HEK293T (cell line): ENCODE measurements at regions not wholly inside any gene's neighbourhood (a gene's known extent, or its start where the extent isn't known, plus 50 kb on each side); places are given as distances from the start of the nearest gene placed in this dataset.

ENCODE experiments used
- CTCF ChIA-PET: fragments of 350-600 bp; formaldehyde crosslinking; extraction: SDS; loops from one replicate; lab custom pipeline; 2021; ENCODE audit warnings: antibody characterized with exemption, inconsistent platforms; lab: Yijun Ruan, JAX
- POLR2A ChIA-PET: fragments of 350-600 bp; formaldehyde crosslinking; extraction: SDS; loops from one replicate; lab custom pipeline; 2020; ENCODE audit warnings: antibody characterized with exemption, inconsistent platforms; lab: Yijun Ruan, JAX
- DNase-seq: peaks from one replicate; pipeline ENCODE4 v3.0.0; 2012; ENCODE audit warnings: mixed read lengths; ENCODE audit errors: extremely low spot score
- ARNT ChIP-seq: fragments of 450-650 bp; IDR thresholded peaks from 2 replicates; pipeline ENCODE4 v1.6.1; 2017; ENCODE audit warnings: mild to moderate bottlenecking
- BHLHE40 ChIP-seq: fragments of 450-650 bp; IDR thresholded peaks from 2 replicates; pipeline ENCODE4 v1.6.1; 2016; ENCODE audit warnings: mild to moderate bottlenecking, moderate library complexity, borderline replicate concordance
- CTBP1 ChIP-seq: fragments of 450-650 bp; IDR thresholded peaks from 2 replicates; pipeline ENCODE4 v1.6.1; 2016; ENCODE audit warnings: borderline replicate concordance
- ELF4 ChIP-seq: fragments of 450-650 bp; IDR thresholded peaks from 2 replicates; pipeline ENCODE4 v1.6.1; 2017; ENCODE audit warnings: antibody characterized with exemption
- FOXA1 ChIP-seq: fragments of 450-650 bp; IDR thresholded peaks from 2 replicates; pipeline ENCODE4 v1.6.1; 2016; ENCODE audit warnings: mild to moderate bottlenecking
- FOXK2 ChIP-seq: fragments of 450-650 bp; IDR thresholded peaks from 2 replicates; pipeline ENCODE4 v1.6.1; 2016; ENCODE audit warnings: mild to moderate bottlenecking
- FOXM1 ChIP-seq: fragments of 450-650 bp; IDR thresholded peaks from 2 replicates; pipeline ENCODE4 v1.6.1; 2017; ENCODE audit warnings: mild to moderate bottlenecking, borderline replicate concordance
- HDGF ChIP-seq: fragments of 450-650 bp; IDR thresholded peaks from 2 replicates; pipeline ENCODE4 v1.6.1; 2017; ENCODE audit warnings: antibody characterized with exemption, borderline replicate concordance
- L3MBTL2 ChIP-seq: fragments of 450-650 bp; conservative IDR thresholded peaks from 2 replicates; pipeline ENCODE4 v1.6.1; 2016; ENCODE audit warnings: mild to moderate bottlenecking
- LEF1 ChIP-seq: fragments of 450-650 bp; IDR thresholded peaks from 2 replicates; pipeline ENCODE4 v1.6.1; 2017; ENCODE audit warnings: mild to moderate bottlenecking, borderline replicate concordance
- NFRKB ChIP-seq: fragments of 450-650 bp; IDR thresholded peaks from 2 replicates; pipeline ENCODE4 v1.6.1; 2016; ENCODE audit warnings: mild to moderate bottlenecking, moderate library complexity
- PKNOX1 ChIP-seq: fragments of 450-650 bp; IDR thresholded peaks from 2 replicates; pipeline ENCODE4 v1.6.1; 2016
- SP1 ChIP-seq: fragments of 450-650 bp; IDR thresholded peaks from 2 replicates; pipeline ENCODE4 v1.6.1; 2017
- SUZ12 ChIP-seq: fragments of 450-650 bp; IDR thresholded peaks from 2 replicates; pipeline ENCODE4 v1.6.1; 2016; ENCODE audit warnings: mild to moderate bottlenecking
- TARDBP ChIP-seq: fragments of 450-650 bp; IDR thresholded peaks from 2 replicates; pipeline ENCODE4 v1.6.1; 2016
- ZNF384 ChIP-seq: fragments of 450-650 bp; IDR thresholded peaks from 2 replicates; pipeline ENCODE4 v1.6.1; 2016

DNA sequence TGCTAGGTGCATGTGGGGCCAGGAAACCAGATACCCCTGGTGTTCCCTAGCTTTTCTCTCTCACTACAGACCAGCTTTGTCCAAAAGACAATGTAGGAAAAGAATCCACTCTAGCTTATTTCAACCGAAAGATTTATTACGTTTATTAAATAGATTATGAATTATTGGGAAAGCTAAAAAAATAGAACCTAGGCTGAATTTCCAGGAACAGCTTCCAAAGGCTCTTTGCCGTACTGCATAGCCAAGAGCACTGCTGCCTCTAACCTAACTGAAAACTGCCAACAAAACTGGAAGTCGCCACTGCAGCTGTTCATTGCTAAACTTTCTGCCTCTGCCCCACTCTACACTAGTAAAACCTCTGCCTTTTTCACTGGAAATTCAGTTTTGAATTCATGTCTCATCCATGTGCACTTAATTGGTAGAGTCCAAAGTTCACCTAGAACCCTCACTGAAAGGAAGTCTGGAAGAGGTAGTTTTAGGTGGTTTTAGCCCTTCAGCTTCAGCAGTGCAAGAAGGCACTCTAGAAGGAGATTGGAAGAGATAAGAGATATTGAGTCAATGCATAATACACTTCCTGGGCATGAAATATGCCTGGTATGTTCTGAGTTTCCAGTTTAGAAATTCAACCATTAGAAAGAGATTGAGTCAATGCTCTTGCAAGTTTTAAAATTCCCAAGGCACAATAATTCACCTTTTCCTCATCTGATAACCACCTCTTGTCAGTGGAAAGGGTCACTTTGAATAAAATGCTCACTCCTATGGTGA, 927.9 kb downstream of the MAT2B start:
- POLR2A ChIA-PET = no interaction called here
- CTCF ChIA-PET = no interaction called here
- DNase-seq = no peak
- TF ChIP-seq BHLHE40 = no peak
- TF ChIP-seq SUZ12 = no peak
- no peak for TF ChIP-seq FOXM1
- no peak for TF ChIP-seq HDGF
- TF ChIP-seq ZNF384 = no peak
- no peak for TF ChIP-seq LEF1
- no peak for TF ChIP-seq TARDBP
- TF ChIP-seq ARNT = no peak
- no peak for TF ChIP-seq CTBP1
- no peak for TF ChIP-seq FOXK2
- no peak for TF ChIP-seq ELF4
- no peak for TF ChIP-seq SP1
- TF ChIP-seq L3MBTL2 = no peak
- TF ChIP-seq PKNOX1 = no peak
- no peak for TF ChIP-seq FOXA1
- TF ChIP-seq NFRKB = no peak

GRCh38 chr5:164435576-164435975, 930.2 kb downstream of the MAT2B start:
- CTCF ChIA-PET = no interaction called here
- no peak for TF ChIP-seq SUZ12
- TF ChIP-seq LEF1 = no peak
- TF ChIP-seq CTBP1 = no peak
- TF ChIP-seq ZNF384 = no peak
- TF ChIP-seq FOXK2 = no peak
- TF ChIP-seq FOXM1 = no peak
- TF ChIP-seq HDGF = no peak
- TF ChIP-seq ARNT = no peak
- TF ChIP-seq SP1 = no peak
- no peak for TF ChIP-seq PKNOX1
- TF ChIP-seq FOXA1 = no peak
- no peak for DNase-seq
- POLR2A ChIA-PET = no interaction called here

- no peak for DNase-seq
- no peak for TF ChIP-seq ARNT
- TF ChIP-seq FOXK2 = no peak
- TF ChIP-seq LEF1 = no peak
- no peak for TF ChIP-seq L3MBTL2
- no peak for TF ChIP-seq BHLHE40
- no peak for TF ChIP-seq FOXA1
- no peak for TF ChIP-seq HDGF
- TF ChIP-seq ZNF384 = no peak
- TF ChIP-seq ELF4 = no peak
- CTCF ChIA-PET = no interaction called here
- POLR2A ChIA-PET = no interaction called here
These were observed 934.4 kb downstream of the MAT2B start for GRCh38 chr5:164439799-164440198.

GRCh38 chr5:164449460-164449859, 944.0 kb downstream of the MAT2B start:
- DNase-seq = no peak
- ChIA-PET CTCF (no interaction called here), POLR2A (no interaction called here)

DNA sequence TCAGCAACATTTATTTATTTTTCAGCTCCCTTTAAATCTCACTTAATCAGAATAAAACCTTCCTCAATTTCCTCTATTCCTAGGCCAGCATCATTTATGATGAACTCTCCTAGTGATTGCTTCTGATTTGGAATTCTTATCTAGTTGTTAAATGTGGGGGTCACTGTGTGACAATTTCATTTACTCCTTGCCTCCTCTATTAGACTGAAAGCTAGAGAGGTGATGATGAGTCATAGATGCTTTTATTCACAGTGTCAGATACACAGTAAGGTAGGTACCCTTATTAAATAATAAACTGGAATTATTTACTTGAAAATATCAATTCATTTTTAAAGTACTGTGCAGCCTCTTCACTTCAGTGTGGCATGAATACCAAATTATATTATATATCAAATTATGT, 960.6 kb downstream of the MAT2B start:
- ChIA-PET POLR2A (no interaction called here), CTCF (no interaction called here)
- no peak for DNase-seq
- TF ChIP-seq FOXK2 = no peak
- TF ChIP-seq FOXA1 = no peak
- no peak for TF ChIP-seq ARNT
- TF ChIP-seq NFRKB = no peak
- TF ChIP-seq HDGF = no peak
- TF ChIP-seq BHLHE40 = no peak
- no peak for TF ChIP-seq TARDBP
- no peak for TF ChIP-seq FOXM1
- no peak for TF ChIP-seq CTBP1
- TF ChIP-seq PKNOX1 = no peak
- TF ChIP-seq SUZ12 = no peak
- TF ChIP-seq SP1 = no peak
- no peak for TF ChIP-seq ELF4
- no peak for TF ChIP-seq ZNF384
- no peak for TF ChIP-seq L3MBTL2
- no peak for TF ChIP-seq LEF1

More at GRCh38 chr5:164449460-164449859, 944.0 kb downstream of the MAT2B start:
- no peak for TF ChIP-seq ELF4

- TF ChIP-seq PKNOX1 (no peak), L3MBTL2 (no peak), CTBP1 (no peak), SUZ12 (no peak), NFRKB (no peak), ARNT (no peak), FOXK2 (no peak), FOXM1 (no peak), LEF1 (no peak), TARDBP (no peak), SP1 (no peak), HDGF (no peak), BHLHE40 (no peak), ZNF384 (no peak), ELF4 (no peak), FOXA1 (no peak)
- ChIA-PET POLR2A (no interaction called here), CTCF (no interaction called here)
- no peak for DNase-seq
These were observed 964.9 kb downstream of the MAT2B start for GRCh38 chr5:164470312-164470711.
